ENCODE measurements at regions not wholly inside any gene's neighbourhood (a gene's known extent, or its start where the extent isn't known, plus 50 kb on each side); places are given as distances from the start of the nearest gene placed in this dataset.

- TF ChIP-seq CTCF (IDR thresholded peaks at IDR 0.05; ENCODE audit: insufficient read depth, low read depth, low read length, missing control alignments), result no peak
- H3K4me3 ChIP-seq (ENCODE audit: low read length), result no peak overlapping the region
- DNase-seq (ENCODE audit: low read depth), result no peak
These were observed 70.6 kb upstream of the E2F3 start for GRCh38 chr6:20331042-20331441.

- TF ChIP-seq CTCF (IDR thresholded peaks at IDR 0.05; ENCODE audit: insufficient read depth, low read depth, low read length, missing control alignments), result no peak
- H3K4me3 ChIP-seq (ENCODE audit: low read length), result no peak overlapping the region
- DNase-seq (ENCODE audit: low read depth), result no peak
These were observed 70.1 kb upstream of the E2F3 start for GRCh38 chr6:20331625-20332024.

GRCh38 chr6:20332441-20333006 lies 69.2 kb upstream of the E2F3 start:
- TF ChIP-seq CTCF (IDR thresholded peaks at IDR 0.05; ENCODE audit: insufficient read depth, low read depth, low read length, missing control alignments), result no peak
- DNase-seq (ENCODE audit: low read depth), result no peak

GRCh38 chr6:20333721-20334269 lies 67.9 kb upstream of the E2F3 start:
- TF ChIP-seq CTCF (IDR thresholded peaks at IDR 0.05; ENCODE audit: insufficient read depth, low read depth, low read length, missing control alignments), result no peak
- DNase-seq (ENCODE audit: low read depth), result no peak

More at GRCh38 chr6:20332441-20333006, 69.2 kb upstream of the E2F3 start:
- no peak overlapping the region for H3K4me3 ChIP-seq (ENCODE audit: low read length)

GRCh38 chr6:20334334-20334733 lies 67.3 kb upstream of the E2F3 start:
- no peak for DNase-seq (ENCODE audit: low read depth)
- H3K4me3 ChIP-seq (ENCODE audit: low read length), result no peak overlapping the region
- TF ChIP-seq CTCF (IDR thresholded peaks at IDR 0.05; ENCODE audit: insufficient read depth, low read depth, low read length, missing control alignments), result no peak

More at GRCh38 chr6:20333721-20334269, 67.9 kb upstream of the E2F3 start:
- H3K4me3 ChIP-seq (ENCODE audit: low read length), result no peak overlapping the region

- no peak for TF ChIP-seq CTCF (IDR thresholded peaks at IDR 0.05; ENCODE audit: insufficient read depth, low read depth, low read length, missing control alignments)
- no peak overlapping the region for H3K4me3 ChIP-seq (ENCODE audit: low read length)
- DNase-seq (ENCODE audit: low read depth), result no peak
These were observed 66.7 kb upstream of the E2F3 start for GRCh38 chr6:20334962-20335361.

- H3K4me3 ChIP-seq (ENCODE audit: low read length), result no peak overlapping the region
- no peak for TF ChIP-seq CTCF (IDR thresholded peaks at IDR 0.05; ENCODE audit: insufficient read depth, low read depth, low read length, missing control alignments)
- no peak for DNase-seq (ENCODE audit: low read depth)
These were observed 65.8 kb upstream of the E2F3 start for GRCh38 chr6:20335872-20336271.

Measured in epithelial cell of esophagus (primary cell).